Smooth muscle cell of the brain vasculature (primary cell): ENCODE measurements at regions not wholly inside any gene's neighbourhood (a gene's known extent, or its start where the extent isn't known, plus 50 kb on each side); places are given as distances from the start of the nearest gene placed in this dataset.

ENCODE experiments used
- DNase-seq: peaks from one replicate; pipeline ENCODE4 v3.0.0-alpha.2; 2012; ENCODE audit warnings: low read depth, low spot score

- DNase-seq, result no peak
Measured at GRCh38 chr4:121519236-121519838, 138.5 kb upstream of the QRFPR start.

DNA sequence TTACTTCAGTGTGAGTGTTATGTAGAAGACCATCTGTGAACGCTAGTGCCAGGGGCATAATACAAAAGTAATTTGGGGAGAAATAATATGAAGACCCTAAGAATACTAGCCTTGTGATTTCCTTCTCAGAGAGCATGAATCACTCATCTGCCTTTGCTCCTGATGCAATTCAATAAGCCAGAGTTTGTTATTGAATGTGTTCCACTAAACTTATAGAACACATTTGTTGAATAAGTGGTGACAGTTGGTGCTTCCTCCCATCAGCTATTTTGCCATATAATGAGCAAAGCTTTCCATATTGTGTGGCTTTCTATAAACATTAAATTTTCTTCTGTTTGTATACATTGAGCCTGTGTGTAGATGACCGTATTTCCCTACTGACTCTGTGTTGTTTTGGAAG lies 136.4 kb upstream of the QRFPR start:
- DNase-seq, result no peak

DNA sequence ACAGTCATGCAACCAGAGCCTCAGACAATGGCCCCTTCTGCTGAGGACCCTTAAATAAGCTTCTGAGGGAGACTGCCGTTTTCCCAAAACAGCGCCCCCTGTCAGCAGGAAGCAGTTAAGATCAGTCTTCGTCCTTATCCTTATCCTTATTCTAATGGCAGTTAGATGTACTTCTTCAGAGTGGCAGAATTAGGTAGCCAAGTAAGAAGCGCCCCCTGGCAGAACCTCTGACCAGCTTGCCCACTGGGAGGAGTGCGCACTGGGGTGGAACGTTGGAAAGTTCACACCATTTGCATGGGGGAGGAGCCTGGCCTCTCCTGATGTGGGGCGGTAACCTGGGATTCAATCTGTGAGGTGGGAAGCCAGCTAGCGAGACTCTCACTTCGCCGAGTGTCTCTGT lies 133.6 kb upstream of the QRFPR start:
- no peak for DNase-seq

DNA sequence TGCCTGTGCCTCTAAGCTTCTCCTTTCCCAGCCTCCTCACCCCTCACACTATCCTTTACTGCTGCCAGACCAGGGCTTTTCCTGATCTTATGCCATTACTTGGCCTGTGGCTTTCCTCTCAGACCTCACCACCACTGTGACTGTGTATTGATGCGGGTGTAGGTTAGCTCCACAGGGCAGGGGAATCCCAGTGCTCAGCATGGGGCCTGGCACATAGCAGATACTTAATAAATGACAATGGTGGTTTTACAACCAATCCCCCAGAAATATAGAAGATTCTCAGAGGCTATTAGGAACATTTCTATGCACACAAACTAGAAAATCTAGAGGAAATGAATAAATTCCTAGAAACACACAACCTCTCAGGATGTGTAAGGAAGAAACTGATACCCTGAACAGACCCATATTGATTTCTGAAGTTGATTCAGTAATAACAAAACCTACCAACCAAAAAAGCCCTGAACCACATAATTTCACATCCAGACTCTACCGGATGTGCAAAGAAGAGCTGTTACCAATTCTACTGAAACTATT lies 129.6 kb upstream of the QRFPR start:
- DNase-seq, result no peak

- no peak for DNase-seq
Measured at GRCh38 chr4:121485190-121485804, 104.5 kb upstream of the QRFPR start.

- peak; percentile 15 for DNase-seq
Measured at GRCh38 chr4:121484633-121485032, 103.8 kb upstream of the QRFPR start.

DNA sequence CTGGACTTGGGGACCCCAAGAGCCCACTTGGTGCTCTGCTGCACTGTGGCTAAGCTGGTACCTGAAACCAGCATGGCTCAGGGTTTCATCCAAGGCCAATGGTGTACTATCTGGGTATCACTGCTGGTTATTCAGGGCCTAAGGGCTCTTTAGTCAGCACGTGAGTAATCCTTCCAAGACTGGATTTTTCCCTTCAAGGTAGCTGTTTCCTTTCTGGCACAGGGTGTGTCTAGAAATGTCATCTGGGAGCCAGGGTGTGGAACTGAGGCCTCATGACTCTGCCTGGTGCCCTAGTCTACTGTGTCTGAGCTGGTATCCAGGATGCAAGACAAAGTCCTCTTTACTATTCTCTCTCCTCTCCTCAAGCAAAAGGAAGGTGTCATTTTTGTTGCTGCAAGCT lies 99.0 kb upstream of the QRFPR start:
- no peak for DNase-seq

- DNase-seq, result no peak
Measured at GRCh38 chr4:121477480-121477879, 96.7 kb upstream of the QRFPR start.

- DNase-seq, result no peak
Measured at GRCh38 chr4:121477079-121477478, 96.3 kb upstream of the QRFPR start.

DNA sequence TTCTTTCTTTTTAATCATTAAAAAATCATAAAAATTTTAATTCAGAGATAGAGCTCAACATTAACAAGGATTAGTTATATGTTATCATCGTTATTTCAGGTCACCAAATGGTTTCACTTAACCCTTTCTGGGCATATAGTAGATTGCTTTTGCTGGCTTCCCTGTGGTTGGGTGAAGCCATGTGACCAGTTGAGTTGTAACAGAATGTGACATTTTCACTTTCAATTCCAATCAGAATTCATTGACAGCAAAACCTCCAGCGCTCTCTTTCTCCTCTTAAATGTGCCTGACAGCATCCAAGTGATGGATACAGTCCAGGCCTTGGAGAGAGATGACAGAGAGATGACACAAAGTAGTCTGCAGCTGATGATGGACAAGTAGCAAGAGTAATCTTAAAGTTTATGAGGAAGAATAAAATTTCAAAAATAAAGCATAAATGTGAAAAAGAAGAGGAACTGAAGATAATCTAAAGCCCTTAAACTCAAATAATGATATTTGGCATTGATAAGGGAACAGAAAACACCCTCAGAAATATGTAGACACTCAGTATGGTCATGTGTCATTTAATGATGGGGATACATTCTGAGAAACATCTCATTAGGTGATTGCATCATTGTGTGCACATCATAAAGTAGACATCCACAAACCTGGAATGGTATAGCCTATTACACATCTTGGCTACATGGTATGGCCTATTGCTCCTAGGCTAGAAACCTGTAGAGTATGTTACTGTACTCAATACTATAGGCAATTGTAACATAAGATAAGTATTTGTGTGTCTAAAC lies 92.3 kb upstream of the QRFPR start:
- no peak for DNase-seq

DNA sequence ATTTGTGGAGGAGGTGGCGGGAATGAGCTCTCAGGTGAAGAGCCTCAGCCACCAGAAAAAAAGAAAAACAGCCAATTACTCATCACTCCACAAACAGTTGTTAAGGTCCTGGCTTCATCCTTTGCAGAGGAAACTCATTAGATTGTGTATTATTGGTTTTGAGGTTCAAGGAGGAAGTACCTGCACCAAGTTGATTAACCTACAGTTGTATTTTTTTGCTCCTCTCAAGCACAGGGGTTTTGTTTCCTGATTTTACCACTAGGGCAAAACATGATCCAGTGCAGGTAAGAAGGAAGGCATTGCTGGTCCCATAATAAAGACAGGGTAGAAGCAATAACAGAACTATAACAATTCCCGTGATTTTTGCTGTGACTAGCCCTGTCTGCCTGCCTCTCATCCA lies 84.0 kb upstream of the QRFPR start:
- no peak for DNase-seq

GRCh38 chr4:121462660-121463261 lies 81.9 kb upstream of the QRFPR start:
- DNase-seq, result peak; percentile 36

GRCh38 chr4:121459026-121459425 lies 78.2 kb upstream of the QRFPR start:
- no peak for DNase-seq

GRCh38 chr4:121457278-121457875 lies 76.6 kb upstream of the QRFPR start:
- DNase-seq, result no peak

DNA sequence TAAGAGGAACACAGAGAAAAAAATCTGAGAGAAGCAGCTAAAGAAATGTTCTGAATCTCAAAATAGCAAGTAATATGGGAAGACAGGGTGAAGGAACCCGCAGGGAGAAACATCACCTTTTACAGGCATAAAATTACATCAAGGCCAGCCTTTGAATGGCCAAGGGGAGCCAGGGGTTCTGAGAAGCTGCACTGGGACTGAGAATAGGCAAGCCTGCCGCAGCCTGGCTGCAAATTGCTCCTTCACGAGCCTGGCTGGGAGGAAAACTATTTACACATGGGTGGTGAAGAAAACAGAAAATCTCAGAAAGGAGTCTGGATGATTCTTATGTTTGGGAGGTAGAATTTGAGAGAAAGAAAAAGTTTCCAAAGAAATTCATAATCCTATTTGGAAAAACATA lies 74.5 kb upstream of the QRFPR start:
- no peak for DNase-seq

GRCh38 chr4:121454251-121454979 lies 73.6 kb upstream of the QRFPR start:
- DNase-seq, result no peak

DNA sequence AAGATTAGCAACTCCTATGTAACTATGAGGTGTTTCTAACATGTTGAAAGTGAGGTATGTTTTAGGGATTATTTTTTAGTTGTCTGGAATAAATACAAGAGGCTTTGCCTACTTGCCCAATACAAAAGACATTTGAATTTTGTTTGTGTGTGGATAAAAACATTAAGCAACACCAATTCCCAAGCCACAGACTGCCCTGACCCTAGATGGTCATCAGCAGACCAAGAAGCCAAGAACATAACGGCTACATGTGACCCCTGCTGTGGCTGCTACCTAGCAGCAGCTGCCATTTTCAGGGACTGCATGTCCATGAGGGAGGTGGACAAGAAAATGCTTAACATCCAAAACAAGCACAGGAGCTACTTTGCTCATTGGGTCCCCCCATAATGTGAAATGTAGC lies 70.5 kb upstream of the QRFPR start:
- no peak for DNase-seq

DNA sequence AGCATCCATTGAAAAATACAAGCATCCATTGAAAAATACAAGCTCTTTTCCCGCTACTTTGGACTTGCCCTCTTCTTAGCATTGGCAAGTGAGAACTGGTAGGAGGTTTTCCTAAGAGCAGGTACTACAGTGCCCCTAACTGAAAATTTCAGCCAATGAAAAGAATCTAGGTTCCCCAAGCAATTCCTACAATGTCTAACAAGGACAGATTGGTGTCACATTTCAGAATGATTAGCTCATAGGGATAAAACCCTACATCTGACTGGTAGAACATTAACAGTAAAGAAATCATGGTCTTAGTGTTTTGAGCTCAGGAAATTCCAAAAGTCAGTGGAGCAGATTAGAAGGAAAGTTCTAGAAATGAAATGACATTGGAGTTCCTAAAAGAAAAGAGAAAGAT lies 68.6 kb upstream of the QRFPR start:
- DNase-seq, result no peak

DNA sequence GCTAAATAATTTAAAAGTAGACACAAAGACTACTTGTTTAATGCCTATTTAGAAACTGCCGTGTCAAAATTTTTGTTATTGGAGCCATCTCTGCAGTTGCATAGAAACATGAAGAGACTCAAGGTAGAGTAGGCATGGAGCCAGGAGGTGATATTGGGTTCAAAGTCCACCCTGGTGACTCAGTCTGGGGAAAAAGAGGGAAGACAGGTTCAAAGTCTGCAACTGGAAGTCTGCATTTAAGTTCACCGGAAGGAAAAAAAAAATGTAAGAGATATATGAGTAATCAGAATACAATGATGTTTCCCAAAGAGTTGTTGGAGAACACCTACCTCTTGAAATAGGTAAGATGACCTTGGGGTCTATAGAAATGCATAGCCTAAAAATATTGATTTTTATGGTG lies 67.4 kb upstream of the QRFPR start:
- no peak for DNase-seq

DNA sequence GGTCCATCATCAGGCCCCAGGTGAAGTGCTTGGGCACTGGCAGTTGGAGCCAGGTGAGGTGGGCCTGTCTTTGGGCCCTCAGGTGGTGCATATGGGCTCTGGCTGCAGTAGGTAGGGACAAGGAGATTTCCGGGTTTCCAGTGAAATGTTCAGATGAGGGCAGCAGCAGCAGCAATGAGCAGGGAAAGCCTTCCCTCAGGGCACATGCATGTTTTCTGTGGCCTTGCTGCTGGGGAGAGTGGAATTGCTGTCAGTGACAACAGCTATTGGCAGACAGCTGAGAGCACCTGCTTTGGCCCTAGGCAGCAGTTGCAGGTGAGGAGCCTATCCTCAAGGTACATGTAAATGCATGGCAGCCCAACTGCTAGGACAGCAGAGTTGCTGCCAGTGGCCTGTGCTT lies 58.9 kb upstream of the QRFPR start:
- DNase-seq, result no peak
